ENCODE measurements at regions not wholly inside any gene's neighbourhood (a gene's known extent, or its start where the extent isn't known, plus 50 kb on each side); places are given as distances from the start of the nearest gene placed in this dataset.

DNA sequence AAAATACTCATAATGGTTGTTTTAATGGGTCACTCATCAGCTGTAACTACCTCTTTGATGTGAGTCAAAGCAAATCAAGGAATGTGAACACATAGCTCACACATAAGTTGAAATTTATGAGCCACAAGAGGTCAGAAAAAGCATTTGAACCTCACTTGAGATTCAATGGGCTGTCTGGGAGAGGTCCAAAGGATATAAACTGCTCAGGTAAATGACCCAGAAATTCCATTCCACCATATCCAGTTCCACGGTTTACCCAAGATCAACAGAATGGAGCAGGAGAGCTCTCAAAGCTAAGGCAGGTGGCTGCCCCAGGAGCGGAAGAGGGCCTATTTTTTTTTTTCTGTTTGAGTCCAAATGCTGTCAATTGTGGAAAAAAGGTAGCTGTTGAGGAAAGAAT, 464.1 kb downstream of the TNS1 start:
- TF ChIP-seq, protein P1, sequence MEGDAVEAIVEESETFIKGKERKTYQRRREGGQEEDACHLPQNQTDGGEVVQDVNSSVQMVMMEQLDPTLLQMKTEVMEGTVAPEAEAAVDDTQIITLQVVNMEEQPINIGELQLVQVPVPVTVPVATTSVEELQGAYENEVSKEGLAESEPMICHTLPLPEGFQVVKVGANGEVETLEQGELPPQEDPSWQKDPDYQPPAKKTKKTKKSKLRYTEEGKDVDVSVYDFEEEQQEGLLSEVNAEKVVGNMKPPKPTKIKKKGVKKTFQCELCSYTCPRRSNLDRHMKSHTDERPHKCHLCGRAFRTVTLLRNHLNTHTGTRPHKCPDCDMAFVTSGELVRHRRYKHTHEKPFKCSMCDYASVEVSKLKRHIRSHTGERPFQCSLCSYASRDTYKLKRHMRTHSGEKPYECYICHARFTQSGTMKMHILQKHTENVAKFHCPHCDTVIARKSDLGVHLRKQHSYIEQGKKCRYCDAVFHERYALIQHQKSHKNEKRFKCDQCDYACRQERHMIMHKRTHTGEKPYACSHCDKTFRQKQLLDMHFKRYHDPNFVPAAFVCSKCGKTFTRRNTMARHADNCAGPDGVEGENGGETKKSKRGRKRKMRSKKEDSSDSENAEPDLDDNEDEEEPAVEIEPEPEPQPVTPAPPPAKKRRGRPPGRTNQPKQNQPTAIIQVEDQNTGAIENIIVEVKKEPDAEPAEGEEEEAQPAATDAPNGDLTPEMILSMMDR (IDR thresholded peaks at IDR 0.05): no peak

- TF ChIP-seq, protein P1 (IDR thresholded peaks at IDR 0.05): no peak
These were observed 466.7 kb downstream of the TNS1 start for GRCh38 chr2:217535957-217536708.

DNA sequence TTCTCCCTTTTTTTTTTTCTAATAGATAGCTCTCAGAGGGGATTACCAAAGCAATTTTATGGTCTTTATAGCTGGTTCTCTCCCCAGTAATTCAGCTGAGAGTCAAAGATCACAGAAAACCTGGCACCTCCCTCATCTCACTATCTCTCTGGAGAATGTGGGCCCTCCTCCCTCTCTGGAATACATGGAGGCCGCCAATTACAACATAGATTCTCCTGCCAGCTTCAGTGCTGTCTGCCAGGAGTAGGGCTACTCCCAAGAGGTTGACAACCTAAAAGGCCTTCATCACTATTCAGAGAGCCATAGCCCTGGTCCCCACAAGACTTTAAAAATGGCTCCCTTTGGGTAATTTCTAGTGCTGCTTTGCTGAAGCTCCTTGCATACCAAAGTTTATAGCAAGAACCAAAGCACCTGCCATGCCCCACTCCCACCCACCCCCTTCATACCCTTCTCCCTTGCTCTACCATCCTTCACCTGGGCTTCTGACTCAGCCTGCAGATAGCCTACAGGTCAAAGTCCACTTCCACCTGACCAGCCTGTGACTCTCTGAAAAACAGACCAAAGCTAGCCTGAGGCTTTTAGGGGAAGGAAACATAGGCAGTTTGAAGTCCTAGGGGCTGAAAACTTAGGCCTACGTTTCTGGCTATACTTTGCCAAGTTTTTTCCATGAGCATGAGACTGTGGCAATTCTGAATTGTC, 472.3 kb downstream of the TNS1 start:
- TF ChIP-seq, protein P1 (IDR thresholded peaks at IDR 0.05): no peak

- TF ChIP-seq, protein P1 (IDR thresholded peaks at IDR 0.05): no peak
These were observed 473.5 kb downstream of the TNS1 start for GRCh38 chr2:217529271-217529670.

- TF ChIP-seq, protein P1 (IDR thresholded peaks at IDR 0.05): no peak
These were observed 475.1 kb downstream of the TNS1 start for GRCh38 chr2:217527590-217528202.

- TF ChIP-seq, protein P1 (IDR thresholded peaks at IDR 0.05): no peak
These were observed 477.7 kb downstream of the TNS1 start for GRCh38 chr2:217525076-217525475.

DNA sequence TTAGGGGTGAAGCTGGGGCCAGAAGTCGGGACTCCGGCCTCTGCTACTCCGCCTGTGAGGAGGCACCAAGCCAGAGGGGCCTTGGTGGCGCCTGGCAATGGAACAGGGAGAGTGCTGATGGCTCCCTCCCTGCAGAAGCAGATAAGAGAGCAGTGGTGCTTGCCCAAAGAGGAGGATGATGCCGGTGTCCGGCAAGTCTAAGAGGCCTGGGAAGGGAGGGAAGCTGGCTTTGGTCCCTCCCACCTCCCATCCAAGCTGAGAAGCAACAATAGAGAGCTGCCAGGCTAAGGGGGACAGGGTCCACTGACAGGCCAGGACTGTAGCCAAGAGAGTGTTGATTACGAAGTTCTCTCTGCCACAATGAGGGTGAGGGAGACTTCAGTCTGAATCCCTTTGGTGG, 479.5 kb downstream of the TNS1 start:
- TF ChIP-seq, protein P1 (IDR thresholded peaks at IDR 0.05): no peak
